H1 (cell line): ENCODE measurements at regions not wholly inside any gene's neighbourhood (a gene's known extent, or its start where the extent isn't known, plus 50 kb on each side); places are given as distances from the start of the nearest gene placed in this dataset.

ENCODE experiments used
- CTCF ChIA-PET: fragments of 300-600 bp; sonication (Branson Sonifier 250); formaldehyde crosslinking; loops from one replicate; lab custom pipeline; 2021; ENCODE audit not compliant: partially characterized antibody; lab: Charles Lee
- POLR2A ChIA-PET: fragments of 300-600 bp; sonication (Branson Sonifier 250); formaldehyde crosslinking; loops from one replicate; lab custom pipeline; 2021; ENCODE audit warnings: inconsistent platforms; ENCODE audit not compliant: partially characterized antibody; lab: Charles Lee
- DNase-seq, 2 experiments: peaks; one replicate each; pipeline versions ENCODE4 v3.0.0 to v3.0.0-alpha.2; 2010 to 2022; ENCODE audit warnings: low spot score in 2 of 2, low read depth in 1 of 2, mixed read lengths in 1 of 2
- FAIRE-seq: peaks from 2 replicates; lab custom pipeline; 2011; peaks lifted over from hg19 to GRCh38; lab: Jason Lieb, UNC
- H2AFZ ChIP-seq: 2 replicates; pipeline ENCODE4 v1.8.1; 2012; ENCODE audit warnings: low read length, inconsistent platforms
- H2AK5ac ChIP-seq: 2 replicates; pipeline ENCODE4 v1.6.1; 2013; ENCODE audit warnings: low read depth, low read length
- H2BK120ac ChIP-seq: replicated peaks from 2 replicates; pipeline ENCODE3; 2013; ENCODE audit warnings: low read depth, low read length, inconsistent platforms
- H2BK12ac ChIP-seq: 2 replicates; pipeline ENCODE4 v1.6.1; 2013; ENCODE audit warnings: low read depth, low read length
- H2BK15ac ChIP-seq: 2 replicates; pipeline ENCODE4 v1.6.1; 2013; ENCODE audit warnings: low read length
- H2BK20ac ChIP-seq: 2 replicates; pipeline ENCODE4 v1.6.1; 2013; ENCODE audit warnings: low read length
- H2BK5ac ChIP-seq: 2 replicates; pipeline ENCODE4 v1.6.1; 2013; ENCODE audit warnings: low read depth, low read length
- H3K14ac ChIP-seq: 2 replicates; pipeline ENCODE4 v1.6.1; 2013; ENCODE audit warnings: inconsistent platforms; ENCODE audit not compliant: insufficient read length
- H3K18ac ChIP-seq: 2 replicates; pipeline ENCODE4 v1.6.1; 2013; ENCODE audit warnings: low read length; ENCODE audit errors: extremely low read depth
- H3K23ac ChIP-seq: 2 replicates; pipeline ENCODE4 v1.6.1; 2013; ENCODE audit warnings: inconsistent platforms; ENCODE audit not compliant: insufficient read length
- H3K23me2 ChIP-seq: 2 replicates; pipeline ENCODE4 v1.6.1; 2013; ENCODE audit warnings: low read depth, low read length
- H3K27ac ChIP-seq: 2 replicates; pipeline ENCODE4 v1.6.1; 2011; ENCODE audit warnings: low read depth, low read length, inconsistent platforms
- H3K27me3 ChIP-seq, 4 experiments: replicated peaks in 1 of 4; 1 replicate in 1 of 4; 2 replicates in 3 of 4; pipeline versions ENCODE4 v1.6.1 to v1.8.1; 2011 to 2013; ENCODE audit warnings: low read length in 3 of 4, mild to moderate bottlenecking in 3 of 4, inconsistent platforms in 2 of 4, mixed read lengths in 2 of 4, moderate library complexity in 1 of 4; ENCODE audit not compliant: control insufficient read depth in 3 of 4, insufficient read depth in 3 of 4; ENCODE audit errors: extremely low read depth in 1 of 4
- H3K36me3 ChIP-seq, 4 experiments: 2 replicates each; pipeline versions ENCODE4 v1.6.1 to v1.8.1; 2011 to 2013; ENCODE audit warnings: mild to moderate bottlenecking in 4 of 4, low read length in 3 of 4, moderate library complexity in 2 of 4, control low read depth in 1 of 4, inconsistent platforms in 1 of 4; ENCODE audit not compliant: insufficient read depth in 4 of 4, control insufficient read depth in 2 of 4
- H3K4ac ChIP-seq: replicated peaks from 2 replicates; pipeline ENCODE3; 2013; ENCODE audit warnings: low read length, low read depth, mixed read lengths, inconsistent platforms; ENCODE audit not compliant: insufficient read length
- H3K4me1 ChIP-seq, 4 experiments: replicated peaks in 1 of 4; 1 replicate in 1 of 4; 2 replicates in 3 of 4; pipeline versions ENCODE4 v1.6.1 to v1.8.1; 2011 to 2013; ENCODE audit warnings: low read length in 3 of 4, inconsistent platforms in 2 of 4, mixed read lengths in 1 of 4; ENCODE audit not compliant: insufficient read depth in 4 of 4, control insufficient read depth in 3 of 4
- H3K4me2 ChIP-seq, 2 experiments: 2 replicates each; pipeline versions ENCODE4 v1.6.1 to v1.8.1; 2011 to 2013; ENCODE audit warnings: low read depth in 2 of 2, low read length in 2 of 2, control low read depth in 1 of 2, inconsistent platforms in 1 of 2, mild to moderate bottlenecking in 1 of 2; ENCODE audit not compliant: insufficient read depth in 1 of 2
- H3K4me3 ChIP-seq, 4 experiments: fragments of 200-600, 300-600 bp in 1 of 4; sonication (generic), shearing (Covaris generic), sonication (Bioruptor Twin) in 1 of 4; 2 replicates each; pipeline versions ENCODE4 v1.5.1 to v1.8.1; 2011 to 2016; ENCODE audit warnings: low read length in 4 of 4, low read depth in 3 of 4, control low read depth in 2 of 4, inconsistent platforms in 2 of 4, mild to moderate bottlenecking in 2 of 4, mixed read lengths in 1 of 4, moderate library complexity in 1 of 4; ENCODE audit not compliant: insufficient read depth in 2 of 4; ENCODE audit errors: extremely low read depth in 1 of 4
- H3K56ac ChIP-seq: replicated peaks from 2 replicates; pipeline ENCODE3; 2013; ENCODE audit warnings: low read depth, mild to moderate bottlenecking, mixed read lengths, low read length, inconsistent platforms; ENCODE audit not compliant: insufficient read length
- H3K79me1 ChIP-seq: 2 replicates; pipeline ENCODE4 v1.6.1; 2013; ENCODE audit warnings: low read depth, low read length, control low read depth
- H3K79me2 ChIP-seq, 2 experiments: 2 replicates each; pipeline versions ENCODE4 v1.6.1 to v1.8.1; 2012 to 2013; ENCODE audit warnings: low read length in 2 of 2, mild to moderate bottlenecking in 2 of 2, inconsistent platforms in 1 of 2; ENCODE audit not compliant: insufficient read depth in 2 of 2, control insufficient read depth in 1 of 2
- H3K9ac ChIP-seq, 4 experiments: replicated peaks in 1 of 4; 1 replicate in 1 of 4; 2 replicates in 3 of 4; pipeline versions ENCODE4 v1.6.1 to v1.8.1; 2011 to 2013; ENCODE audit warnings: low read depth in 3 of 4, low read length in 3 of 4, control low read depth in 2 of 4, mild to moderate bottlenecking in 2 of 4, moderate library complexity in 2 of 4, inconsistent platforms in 1 of 4; ENCODE audit errors: extremely low read depth in 1 of 4
- H3K9me3 ChIP-seq, 2 experiments: 2 replicates each; pipeline versions ENCODE4 v1.6.1 to v1.8.1; 2012 to 2013; ENCODE audit warnings: mild to moderate bottlenecking in 2 of 2, moderate library complexity in 2 of 2, control low read depth in 1 of 2, inconsistent platforms in 1 of 2, low read depth in 1 of 2, low read length in 1 of 2, mixed read lengths in 1 of 2; ENCODE audit not compliant: insufficient read depth in 2 of 2
- H4K20me1 ChIP-seq, 2 experiments: replicated peaks in 1 of 2; 2 replicates each; pipeline versions ENCODE3 to v1.8.1; 2011 to 2013; ENCODE audit warnings: inconsistent platforms in 2 of 2, low read length in 2 of 2, mild to moderate bottlenecking in 1 of 2; ENCODE audit not compliant: insufficient read depth in 2 of 2, control insufficient read depth in 1 of 2
- H4K5ac ChIP-seq: 2 replicates; pipeline ENCODE4 v1.6.1; 2013; ENCODE audit warnings: low read length, low read depth, mixed read lengths, inconsistent platforms; ENCODE audit not compliant: insufficient read length
- H4K8ac ChIP-seq: 2 replicates; pipeline ENCODE4 v1.8.0; 2013; ENCODE audit warnings: mild to moderate bottlenecking, moderate library complexity, low read length, inconsistent platforms; ENCODE audit not compliant: insufficient read depth; ENCODE audit errors: extremely low read depth
- H4K91ac ChIP-seq: replicated peaks from 2 replicates; pipeline ENCODE3; 2013; ENCODE audit warnings: low read length, mixed read lengths, inconsistent platforms; ENCODE audit not compliant: insufficient read length
- CEBPB ChIP-seq: IDR thresholded peaks from 2 replicates; pipeline ENCODE4 v1.6.1; 2012; ENCODE audit warnings: low read depth, low read length
- RXRA ChIP-seq: IDR thresholded peaks from 2 replicates; pipeline ENCODE4 v1.6.1; 2011; ENCODE audit warnings: low read depth, mild to moderate bottlenecking, low read length, moderate library complexity; ENCODE audit not compliant: insufficient read depth
- WGBS, 2 experiments: shearing (Covaris generic) in 1 of 2; methylation state at CpG; one replicate each; pipeline versions ENCODE4 v1.1.6 to v1.1.7; 2013 to 2015; ENCODE audit warnings: low lambda C conversion rate in 2 of 2, mixed read lengths in 2 of 2, inconsistent platforms in 1 of 2, low coverage in 1 of 2, missing lambda C conversion rate in 1 of 2; ENCODE audit not compliant: insufficient replicate concordance in 2 of 2, insufficient coverage in 1 of 2, insufficient read length in 1 of 2; ENCODE audit errors: extremely low coverage in 1 of 2, missing lambda C conversion rate in 1 of 2; 5-methylcytosine and 5-hydroxymethylcytosine counted together

GRCh38 chr4:180225977-180226376, 2017.2 kb upstream of the TENM3 start:
- TF ChIP-seq CEBPB (no peak), RXRA (no peak)
- H2BK12ac ChIP-seq = no peak overlapping the region
- H3K9ac ChIP-seq = no peak overlapping the region
- no peak overlapping the region for H3K27ac ChIP-seq
- no peaks in the 10 kb centered on the region for H4K20me1 ChIP-seq
- no peaks in the 10 kb centered on the region for H3K9me3 ChIP-seq
- H3K4me2 ChIP-seq = no peak overlapping the region
- no peak overlapping the region for H3K56ac ChIP-seq
- FAIRE-seq (no peak), DNase-seq (no peak)
- H3K18ac ChIP-seq = no peak overlapping the region
- H3K79me1 ChIP-seq = no peaks in the 10 kb centered on the region
- no peak overlapping the region for H2AK5ac ChIP-seq
- WGBS, 2 experiments = 86% methylated on average over 1 of the region's 1 CpG; no CpG with 5 or more reads in 1 of the 2 experiments
- H2BK120ac ChIP-seq = no peak overlapping the region
- no peak overlapping the region for H2BK20ac ChIP-seq
- no peak overlapping the region for H3K23ac ChIP-seq
- no peak overlapping the region for H4K5ac ChIP-seq
- no peaks in the 10 kb centered on the region for H3K27me3 ChIP-seq
- ChIA-PET CTCF (no interaction called here), POLR2A (no interaction called here)
- no peaks in the 10 kb centered on the region for H3K79me2 ChIP-seq
- no peak overlapping the region for H2BK5ac ChIP-seq
- no peak overlapping the region for H4K91ac ChIP-seq
- no peak overlapping the region for H2BK15ac ChIP-seq
- no peaks in the 10 kb centered on the region for H3K4me1 ChIP-seq
- no peak overlapping the region for H2AFZ ChIP-seq
- no peaks in the 10 kb centered on the region for H3K36me3 ChIP-seq
- H3K4ac ChIP-seq = no peak overlapping the region
- no peak overlapping the region for H4K8ac ChIP-seq
- no peaks in the 10 kb centered on the region for H3K23me2 ChIP-seq
- H3K14ac ChIP-seq = no peak overlapping the region
- no peak overlapping the region for H3K4me3 ChIP-seq
